GM23248 (cell line): ENCODE measurements at regions not wholly inside any gene's neighbourhood (a gene's known extent, or its start where the extent isn't known, plus 50 kb on each side); places are given as distances from the start of the nearest gene placed in this dataset.

Experiments used
- DNase-seq: peaks from one replicate; pipeline ENCODE4 v3.0.0-alpha.2; 2015
- H2AFZ ChIP-seq: fragments of 200-600 bp; sonication (generic); 2 replicates; pipeline ENCODE4 v1.6.1; 2016; ENCODE audit warnings: antibody characterized with exemption
- H3F3A ChIP-seq: fragments of 200-600 bp; sonication (generic); 2 replicates; pipeline ENCODE4 v1.6.1; 2016; ENCODE audit warnings: mild to moderate bottlenecking, antibody characterized with exemption, mixed run types; ENCODE audit not compliant: insufficient read depth
- H3K27ac ChIP-seq: fragments of 200-600 bp; sonication (generic); 2 replicates; pipeline ENCODE4 v1.5.1; 2016; ENCODE audit warnings: mild to moderate bottlenecking
- H3K27me3 ChIP-seq: fragments of 200-600 bp; sonication (generic); replicated peaks from 2 replicates; pipeline ENCODE4 v1.6.1; 2016; ENCODE audit warnings: mild to moderate bottlenecking; ENCODE audit not compliant: insufficient read depth
- H3K36me3 ChIP-seq: fragments of 200-600 bp; sonication (generic); 2 replicates; pipeline ENCODE4 v1.6.1; 2016; ENCODE audit warnings: low read depth, mild to moderate bottlenecking
- H3K4me1 ChIP-seq: fragments of 200-600 bp; sonication (generic); 2 replicates; pipeline ENCODE4 v1.6.1; 2016; ENCODE audit warnings: mild to moderate bottlenecking; ENCODE audit not compliant: insufficient read depth
- H3K4me2 ChIP-seq: fragments of 200-600 bp; sonication (generic); one replicate; pipeline ENCODE4 v1.6.1; 2016; ENCODE audit warnings: mild to moderate bottlenecking; ENCODE audit not compliant: unreplicated experiment
- H3K4me3 ChIP-seq: fragments of 200-600 bp; sonication (generic); 2 replicates; pipeline ENCODE4 v1.5.1; 2016; ENCODE audit warnings: mild to moderate bottlenecking
- H3K79me2 ChIP-seq: fragments of 200-600 bp; sonication (generic); 2 replicates; pipeline ENCODE4 v1.6.1; 2016; ENCODE audit warnings: mild to moderate bottlenecking; ENCODE audit not compliant: insufficient read depth
- H3K9ac ChIP-seq: fragments of 200-600 bp; sonication (generic); 2 replicates; pipeline ENCODE4 v1.6.1; 2016; ENCODE audit warnings: mild to moderate bottlenecking
- H3K9me2 ChIP-seq: fragments of 200-600 bp; sonication (generic); 2 replicates; pipeline ENCODE4 v1.6.1; 2016; ENCODE audit warnings: mixed run types, mild to moderate bottlenecking, moderate library complexity; ENCODE audit not compliant: insufficient read depth
- H3K9me3 ChIP-seq: fragments of 200-600 bp; sonication (generic); one replicate; pipeline ENCODE4 v1.6.1; 2017; ENCODE audit warnings: low read depth
- H4K20me1 ChIP-seq: fragments of 200-600 bp; sonication (generic); 2 replicates; pipeline ENCODE4 v1.6.0; 2016; ENCODE audit not compliant: insufficient read depth
- EZH2 ChIP-seq: fragments of 200-600 bp; sonication (generic); IDR thresholded peaks from 2 replicates; pipeline ENCODE4 v1.6.1; 2018; ENCODE audit warnings: antibody characterized with exemption, mild to moderate bottlenecking; ENCODE audit not compliant: insufficient read depth, poor library complexity, severe bottlenecking
- EZH2phosphoT487 ChIP-seq: fragments of 200-600 bp; sonication (generic); IDR thresholded peaks from 2 replicates; pipeline ENCODE4 v1.6.1; 2018; ENCODE audit warnings: antibody characterized with exemption, moderate library complexity, mild to moderate bottlenecking, low read depth; ENCODE audit not compliant: insufficient read depth
- WGBS, 2 experiments: methylation state at CpG; one replicate each; pipeline ENCODE4 v1.1.6; 2015 to 2017; ENCODE audit warnings: low lambda C conversion rate in 2 of 2, low coverage in 1 of 2; ENCODE audit errors: missing lambda C conversion rate in 2 of 2; 5-methylcytosine and 5-hydroxymethylcytosine counted together
- in situ Hi-C: fragments of 300-500 bp; cut with MboI; formaldehyde crosslinking; loops from 2 replicates; pipeline ENCODE4 v1.15.0; 2020

DNA sequence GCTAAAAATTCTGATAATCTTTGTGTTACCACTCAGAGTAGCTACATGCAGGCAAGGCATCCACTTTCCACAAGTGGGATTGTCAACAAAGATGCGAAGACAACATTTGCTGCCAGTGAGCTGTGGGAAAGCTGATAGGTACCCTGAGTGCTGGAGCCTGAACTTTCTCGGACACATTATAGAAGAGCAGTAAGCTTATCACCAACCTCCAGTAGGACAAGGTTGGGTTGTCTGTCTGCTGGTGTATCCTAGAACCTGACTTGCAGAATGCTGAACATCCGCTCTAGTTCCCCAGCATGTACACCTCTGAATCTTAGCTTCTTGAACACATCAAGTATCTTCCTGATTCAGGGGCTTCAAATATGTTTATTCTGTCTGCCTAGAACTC lies 103.8 kb upstream of the PPM1H start:
- in situ Hi-C loops: no loop called here
- H3K4me3 ChIP-seq: no peak overlapping the region
- H3K27ac ChIP-seq: no peak overlapping the region
- no peak for DNase-seq
- no peaks in the 10 kb centered on the region for H3F3A ChIP-seq
- H3K4me2 ChIP-seq: no peak overlapping the region
- H3K27me3 ChIP-seq: no peaks in the 10 kb centered on the region
- H3K9me2 ChIP-seq: no peaks in the 10 kb centered on the region
- H3K9me3 ChIP-seq: no peaks in the 10 kb centered on the region
- no peaks in the 10 kb centered on the region for H4K20me1 ChIP-seq
- TF ChIP-seq EZH2phosphoT487: no peak
- no peak for TF ChIP-seq EZH2
- H2AFZ ChIP-seq: no peak overlapping the region
- no peaks in the 10 kb centered on the region for H3K4me1 ChIP-seq
- no peaks in the 10 kb centered on the region for H3K79me2 ChIP-seq
- WGBS, 2 experiments: 56 to 64% methylated on average over 3 of the region's 3 CpGs
- no peaks in the 10 kb centered on the region for H3K36me3 ChIP-seq
- H3K9ac ChIP-seq: no peak overlapping the region

GRCh38 chr12:63037746-63038712 lies 103.1 kb upstream of the PPM1H start:
- no peak overlapping the region for H2AFZ ChIP-seq

DNA sequence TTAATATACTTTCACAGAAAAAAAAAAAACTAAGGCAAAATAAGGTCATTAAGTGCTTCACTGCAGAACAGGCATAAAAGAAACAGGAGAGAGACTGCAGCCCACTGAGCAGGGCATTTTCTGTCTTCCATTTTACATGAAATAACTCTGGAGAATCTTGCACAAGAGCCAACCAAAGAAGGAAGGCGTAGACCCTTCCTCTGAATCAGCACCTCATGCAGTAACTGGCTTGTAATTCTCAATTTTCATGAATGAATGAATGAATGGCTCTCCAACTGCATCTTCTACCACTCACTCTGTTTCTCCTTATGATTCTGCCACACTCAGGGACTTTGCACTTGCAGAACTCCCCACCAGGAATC lies 102.0 kb upstream of the PPM1H start:
- Histone ChIP-seq H3K9me2 (no peaks in the 10 kb centered on the region), H3K27ac (no peak overlapping the region), H3K36me3 (no peaks in the 10 kb centered on the region), H3K4me3 (no peak overlapping the region), H3K27me3 (no peaks in the 10 kb centered on the region), H3K9ac (no peak overlapping the region), H3K9me3 (no peaks in the 10 kb centered on the region), H2AFZ (no peak overlapping the region), H4K20me1 (no peaks in the 10 kb centered on the region), H3F3A (no peaks in the 10 kb centered on the region), H3K4me2 (no peak overlapping the region), H3K79me2 (no peaks in the 10 kb centered on the region), H3K4me1 (no peaks in the 10 kb centered on the region)
- in situ Hi-C loops: no loop called here
- 7 to 26% methylated on average over 1 of the region's 1 CpG for WGBS, 2 experiments
- no peak for DNase-seq
- no peak for TF ChIP-seq EZH2
- TF ChIP-seq EZH2phosphoT487: no peak

More at GRCh38 chr12:63037746-63038712, 103.1 kb upstream of the PPM1H start:
- no peaks in the 10 kb centered on the region for H3K4me1 ChIP-seq
- no peaks in the 10 kb centered on the region for H3K36me3 ChIP-seq
- no peak for TF ChIP-seq EZH2
- TF ChIP-seq EZH2phosphoT487: no peak
- H3K4me2 ChIP-seq: no peak overlapping the region
- no peak overlapping the region for H3K27ac ChIP-seq
- in situ Hi-C loops: no loop called here
- H3K9me2 ChIP-seq: no peaks in the 10 kb centered on the region
- H4K20me1 ChIP-seq: no peaks in the 10 kb centered on the region
- H3K9ac ChIP-seq: no peak overlapping the region
- WGBS, 2 experiments: 53 to 55% methylated on average over 12 of the region's 12 CpGs
- H3F3A ChIP-seq: no peaks in the 10 kb centered on the region
- H3K4me3 ChIP-seq: no peak overlapping the region
- H3K27me3 ChIP-seq: no peaks in the 10 kb centered on the region
- no peaks in the 10 kb centered on the region for H3K9me3 ChIP-seq
- no peaks in the 10 kb centered on the region for H3K79me2 ChIP-seq
- no peak for DNase-seq

- Histone ChIP-seq H3K9me3 (no peaks in the 10 kb centered on the region), H3K4me2 (no peak overlapping the region), H2AFZ (no peak overlapping the region), H4K20me1 (no peaks in the 10 kb centered on the region), H3K27me3 (no peaks in the 10 kb centered on the region), H3K9me2 (no peaks in the 10 kb centered on the region), H3K9ac (no peak overlapping the region), H3F3A (no peaks in the 10 kb centered on the region), H3K4me1 (no peaks in the 10 kb centered on the region), H3K4me3 (no peak overlapping the region), H3K27ac (no peak overlapping the region), H3K79me2 (no peaks in the 10 kb centered on the region), H3K36me3 (no peaks in the 10 kb centered on the region)
- in situ Hi-C loops: no loop called here
- 0 to 3% methylated on average over 1 of the region's 1 CpG for WGBS, 2 experiments
- no peak for TF ChIP-seq EZH2phosphoT487
- TF ChIP-seq EZH2: no peak
- DNase-seq: no peak
These were observed 101.4 kb upstream of the PPM1H start for GRCh38 chr12:63036216-63036973.
